Fibroblast of the aortic adventitia (primary cell): ENCODE measurements at regions not wholly inside any gene's neighbourhood (a gene's known extent, or its start where the extent isn't known, plus 50 kb on each side); places are given as distances from the start of the nearest gene placed in this dataset.
"Not testable (repeated sequence)": the region's sequence is repeated elsewhere in the genome, so short reads cannot be mapped to it uniquely, and the experiment has no call there.

Experiments
- DNase-seq: peaks from one replicate; pipeline ENCODE4 v3.0.0-alpha.2; 2010; ENCODE audit warnings: low read depth
- H3K4me3 ChIP-seq: 2 replicates; pipeline ENCODE4 v1.5.1; 2011; ENCODE audit warnings: low read depth, mild to moderate bottlenecking, control low read depth, low read length, moderate library complexity
- CTCF ChIP-seq: IDR thresholded peaks from 2 replicates; pipeline ENCODE4 v1.5.1; 2011; ENCODE audit warnings: mild to moderate bottlenecking, low read length, control low read depth, inconsistent platforms; ENCODE audit not compliant: insufficient read depth

GRCh38 chr5:130323804-130324454 lies 419.7 kb downstream of the CHSY3 start:
- no peak for TF ChIP-seq CTCF
- no peak overlapping the region for H3K4me3 ChIP-seq
- DNase-seq: peak; percentile 87

GRCh38 chr5:130321931-130322330 lies 417.7 kb downstream of the CHSY3 start:
- no peak for TF ChIP-seq CTCF
- no peak for DNase-seq
- H3K4me3 ChIP-seq: no peak overlapping the region

- TF ChIP-seq CTCF: no peak
- no peak overlapping the region for H3K4me3 ChIP-seq
- no peak for DNase-seq
These were observed 412.9 kb downstream of the CHSY3 start for GRCh38 chr5:130316971-130317680.

- H3K4me3 ChIP-seq: no peak overlapping the region
- DNase-seq: no peak
- no peak for TF ChIP-seq CTCF
These were observed 391.0 kb downstream of the CHSY3 start for GRCh38 chr5:130295235-130295634.

- not testable (repeated sequence) for DNase-seq, H3K4me3 ChIP-seq
These were observed 390.5 kb downstream of the CHSY3 start for GRCh38 chr5:130294798-130295197.

GRCh38 chr5:130290219-130290618 lies 386.0 kb downstream of the CHSY3 start:
- no peak for TF ChIP-seq CTCF
- H3K4me3 ChIP-seq: no peak overlapping the region
- peak; percentile 6 for DNase-seq

GRCh38 chr5:130289132-130290088 lies 385.1 kb downstream of the CHSY3 start:
- no peak overlapping the region for H3K4me3 ChIP-seq
- DNase-seq: peak; percentile 75
- TF ChIP-seq CTCF: no peak
